ENCODE measurements at regions not wholly inside any gene's neighbourhood (a gene's known extent, or its start where the extent isn't known, plus 50 kb on each side); places are given as distances from the start of the nearest gene placed in this dataset.

- no peak for DNase-seq
These were observed 324.0 kb downstream of the RPS6KC1 start for GRCh38 chr1:213375002-213375401.

GRCh38 chr1:213376862-213377372 lies 325.9 kb downstream of the RPS6KC1 start:
- no peak for DNase-seq

GRCh38 chr1:213380865-213381264 lies 329.8 kb downstream of the RPS6KC1 start:
- no peak for DNase-seq

GRCh38 chr1:213381572-213382084 lies 330.6 kb downstream of the RPS6KC1 start:
- DNase-seq: no peak

GRCh38 chr1:213383465-213383864 lies 332.4 kb downstream of the RPS6KC1 start:
- no peak for DNase-seq

GRCh38 chr1:213385201-213385600 lies 334.2 kb downstream of the RPS6KC1 start:
- no peak for DNase-seq

GRCh38 chr1:213385806-213386324 lies 334.8 kb downstream of the RPS6KC1 start:
- DNase-seq: no peak

GRCh38 chr1:213387380-213388015 lies 336.5 kb downstream of the RPS6KC1 start:
- DNase-seq: no peak

GRCh38 chr1:213388199-213388598 lies 337.2 kb downstream of the RPS6KC1 start:
- no peak for DNase-seq

- DNase-seq: no peak
These were observed 338.1 kb downstream of the RPS6KC1 start for GRCh38 chr1:213389061-213389581.

- no peak for DNase-seq
These were observed 340.4 kb downstream of the RPS6KC1 start for GRCh38 chr1:213391445-213391844.

GRCh38 chr1:213393860-213394259 lies 342.8 kb downstream of the RPS6KC1 start:
- no peak for DNase-seq

GRCh38 chr1:213394837-213395236 lies 343.8 kb downstream of the RPS6KC1 start:
- no peak for DNase-seq

- DNase-seq: no peak
These were observed 346.6 kb downstream of the RPS6KC1 start for GRCh38 chr1:213397638-213398037.

- DNase-seq: no peak
These were observed 348.7 kb downstream of the RPS6KC1 start for GRCh38 chr1:213399695-213400094.

GRCh38 chr1:213409208-213409631 lies 358.2 kb downstream of the RPS6KC1 start:
- DNase-seq: no peak

GRCh38 chr1:213409971-213410370 lies 358.9 kb downstream of the RPS6KC1 start:
- no peak for DNase-seq

- no peak for DNase-seq
These were observed 363.3 kb downstream of the RPS6KC1 start for GRCh38 chr1:213414346-213414745.

GRCh38 chr1:213414911-213415310 lies 363.9 kb downstream of the RPS6KC1 start:
- no peak for DNase-seq

GRCh38 chr1:213415691-213416380 lies 364.8 kb downstream of the RPS6KC1 start:
- DNase-seq: no peak

GRCh38 chr1:213416461-213417224 lies 365.6 kb downstream of the RPS6KC1 start:
- DNase-seq: no peak

GRCh38 chr1:213417225-213417820 lies 366.3 kb downstream of the RPS6KC1 start:
- DNase-seq: no peak

- DNase-seq: no peak
These were observed 366.8 kb downstream of the RPS6KC1 start for GRCh38 chr1:213417846-213418245.

All from GDM1 (cell line).